HepG2 (cell line): ENCODE measurements at regions not wholly inside any gene's neighbourhood (a gene's known extent, or its start where the extent isn't known, plus 50 kb on each side); places are given as distances from the start of the nearest gene placed in this dataset.

Experiments
- BRF2 ChIP-seq: sonication (generic); formaldehyde crosslinking; IDR thresholded peaks from 2 replicates; pipeline ENCODE4 v1.8.1; 2022; ENCODE audit warnings: mild to moderate bottlenecking, missing genetic modification reagents
- CHD4 ChIP-seq: fragments of 200-600 bp; sonication (generic); IDR thresholded peaks from 2 replicates; pipeline ENCODE4 v1.7.0; 2017; ENCODE audit warnings: mild to moderate bottlenecking, low read length, borderline replicate concordance
- ETV5 ChIP-seq: IDR thresholded peaks from 2 replicates; pipeline ENCODE4 v1.6.1; 2018; ENCODE audit warnings: missing biosample characterization, missing genetic modification reagents, inconsistent platforms, borderline replicate concordance
- GRHL1 ChIP-seq: sonication (generic); formaldehyde crosslinking; conservative IDR thresholded peaks from 2 replicates; pipeline ENCODE4 v1.8.0; 2022; ENCODE audit warnings: missing genetic modification reagents
- HOXD1 ChIP-seq: sonication (generic); formaldehyde crosslinking; IDR thresholded peaks from 2 replicates; pipeline ENCODE4 v1.5.0; 2020; ENCODE audit warnings: missing genetic modification reagents
- KLF12 ChIP-seq: sonication (generic); formaldehyde crosslinking; IDR thresholded peaks from 2 replicates; pipeline ENCODE4 v1.4.0; 2020; ENCODE audit warnings: missing genetic modification reagents, borderline replicate concordance
- NBN ChIP-seq: fragments of 450-650 bp; conservative IDR thresholded peaks from 2 replicates; pipeline ENCODE4 v1.6.1; 2017
- RNF219 ChIP-seq: sonication (generic); formaldehyde crosslinking; IDR thresholded peaks from 2 replicates; pipeline ENCODE4 v1.5.0; 2020; ENCODE audit warnings: mild to moderate bottlenecking, missing genetic modification reagents
- YEATS2 ChIP-seq: sonication (generic); formaldehyde crosslinking; IDR thresholded peaks from 2 replicates; pipeline ENCODE4 v1.4.0; 2020; ENCODE audit warnings: missing genetic modification reagents, borderline replicate concordance
- ZBTB42 ChIP-seq: sonication (generic); formaldehyde crosslinking; IDR thresholded peaks from 2 replicates; pipeline ENCODE4 v1.5.0; 2020; ENCODE audit warnings: mild to moderate bottlenecking, missing genetic modification reagents
- ZBTB43 ChIP-seq: sonication (generic); formaldehyde crosslinking; conservative IDR thresholded peaks from 2 replicates; pipeline ENCODE4 v1.4.0; 2020; ENCODE audit warnings: missing genetic modification reagents
- ZIK1 ChIP-seq: sonication (generic); formaldehyde crosslinking; IDR thresholded peaks from 2 replicates; pipeline ENCODE4 v1.5.0; 2020; ENCODE audit warnings: mild to moderate bottlenecking, low read depth, missing genetic modification reagents, borderline replicate concordance
- ZNF136 ChIP-seq: sonication (generic); formaldehyde crosslinking; IDR thresholded peaks from 2 replicates; pipeline ENCODE4 v1.8.1; 2022; ENCODE audit warnings: low read depth, mild to moderate bottlenecking, moderate library complexity, missing genetic modification reagents
- ZNF292 ChIP-seq: sonication (generic); formaldehyde crosslinking; IDR thresholded peaks from 2 replicates; pipeline ENCODE4 v1.8.1; 2022; ENCODE audit warnings: mild to moderate bottlenecking, low read depth, missing genetic modification reagents, borderline replicate concordance
- ZNF367 ChIP-seq: sonication (generic); formaldehyde crosslinking; IDR thresholded peaks from 2 replicates; pipeline ENCODE4 v1.4.0; 2020; ENCODE audit warnings: missing genetic modification reagents, borderline replicate concordance
- ZNF530 ChIP-seq: sonication (generic); formaldehyde crosslinking; IDR thresholded peaks from 2 replicates; pipeline ENCODE4 v1.5.0; 2020; ENCODE audit warnings: low read depth, mild to moderate bottlenecking, missing genetic modification reagents
- ZNF841 ChIP-seq: sonication (generic); formaldehyde crosslinking; IDR thresholded peaks from 2 replicates; pipeline ENCODE4 v1.8.1; 2023; ENCODE audit warnings: missing genetic modification reagents, borderline replicate concordance
- TF ChIP-seq, protein P1 (sequence below): sonication (generic); formaldehyde crosslinking; IDR thresholded peaks from 2 replicates; pipeline ENCODE4 v1.4.0; 2020; ENCODE audit warnings: missing genetic modification reagents
- TF ChIP-seq, protein P2 (sequence below): IDR thresholded peaks from 2 replicates; pipeline ENCODE4 v1.6.1; 2012; ENCODE audit warnings: inconsistent platforms

DNA sequence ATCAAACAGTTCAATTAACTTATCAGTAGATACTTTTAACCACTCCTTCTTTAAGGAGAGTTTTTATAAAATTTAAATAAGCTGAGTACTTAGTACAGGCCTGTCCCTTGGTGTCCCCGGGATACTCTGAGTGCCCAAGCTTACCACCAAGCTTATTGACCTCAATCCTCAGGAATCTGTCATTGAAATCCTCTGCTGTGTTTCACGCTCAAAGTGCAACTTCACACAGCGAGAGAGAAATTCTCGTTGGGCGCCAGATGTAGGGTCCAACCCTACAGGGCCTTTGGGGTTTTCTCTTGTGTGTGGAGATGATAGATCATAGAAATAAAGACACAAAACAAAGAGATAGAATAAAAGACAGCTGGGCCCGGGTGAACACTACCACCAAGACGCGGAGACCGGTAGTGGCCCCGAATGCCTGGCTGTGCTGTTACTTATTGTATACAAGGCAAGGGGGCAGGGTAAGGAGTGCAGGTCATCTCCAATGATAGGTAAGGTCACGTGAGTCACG lies 65.3 kb upstream of the ARL4D start (continued):
- TF ChIP-seq, protein P1, sequence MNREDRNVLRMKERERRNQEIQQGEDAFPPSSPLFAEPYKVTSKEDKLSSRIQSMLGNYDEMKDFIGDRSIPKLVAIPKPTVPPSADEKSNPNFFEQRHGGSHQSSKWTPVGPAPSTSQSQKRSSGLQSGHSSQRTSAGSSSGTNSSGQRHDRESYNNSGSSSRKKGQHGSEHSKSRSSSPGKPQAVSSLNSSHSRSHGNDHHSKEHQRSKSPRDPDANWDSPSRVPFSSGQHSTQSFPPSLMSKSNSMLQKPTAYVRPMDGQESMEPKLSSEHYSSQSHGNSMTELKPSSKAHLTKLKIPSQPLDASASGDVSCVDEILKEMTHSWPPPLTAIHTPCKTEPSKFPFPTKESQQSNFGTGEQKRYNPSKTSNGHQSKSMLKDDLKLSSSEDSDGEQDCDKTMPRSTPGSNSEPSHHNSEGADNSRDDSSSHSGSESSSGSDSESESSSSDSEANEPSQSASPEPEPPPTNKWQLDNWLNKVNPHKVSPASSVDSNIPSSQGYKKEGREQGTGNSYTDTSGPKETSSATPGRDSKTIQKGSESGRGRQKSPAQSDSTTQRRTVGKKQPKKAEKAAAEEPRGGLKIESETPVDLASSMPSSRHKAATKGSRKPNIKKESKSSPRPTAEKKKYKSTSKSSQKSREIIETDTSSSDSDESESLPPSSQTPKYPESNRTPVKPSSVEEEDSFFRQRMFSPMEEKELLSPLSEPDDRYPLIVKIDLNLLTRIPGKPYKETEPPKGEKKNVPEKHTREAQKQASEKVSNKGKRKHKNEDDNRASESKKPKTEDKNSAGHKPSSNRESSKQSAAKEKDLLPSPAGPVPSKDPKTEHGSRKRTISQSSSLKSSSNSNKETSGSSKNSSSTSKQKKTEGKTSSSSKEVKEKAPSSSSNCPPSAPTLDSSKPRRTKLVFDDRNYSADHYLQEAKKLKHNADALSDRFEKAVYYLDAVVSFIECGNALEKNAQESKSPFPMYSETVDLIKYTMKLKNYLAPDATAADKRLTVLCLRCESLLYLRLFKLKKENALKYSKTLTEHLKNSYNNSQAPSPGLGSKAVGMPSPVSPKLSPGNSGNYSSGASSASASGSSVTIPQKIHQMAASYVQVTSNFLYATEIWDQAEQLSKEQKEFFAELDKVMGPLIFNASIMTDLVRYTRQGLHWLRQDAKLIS (CRISPR knock-in tag), result no peak
- TF ChIP-seq ZNF292 (CRISPR knock-in tag) (no peak), ZNF136 (CRISPR knock-in tag) (no peak), RNF219 (no peak), BRF2 (CRISPR knock-in tag) (no peak), ZNF841 (CRISPR knock-in tag) (no peak), ZIK1 (CRISPR knock-in tag) (no peak), HOXD1 (CRISPR knock-in tag) (no peak), ZBTB43 (no peak), NBN (no peak), ZBTB42 (CRISPR knock-in tag) (no peak), ZNF530 (CRISPR knock-in tag) (no peak), ETV5 (CRISPR knock-in tag) (no peak), KLF12 (CRISPR knock-in tag) (no peak), ZNF367 (CRISPR knock-in tag) (no peak), YEATS2 (CRISPR knock-in tag) (no peak), GRHL1 (CRISPR knock-in tag) (no peak), CHD4 (no peak)
- TF ChIP-seq, protein P2, sequence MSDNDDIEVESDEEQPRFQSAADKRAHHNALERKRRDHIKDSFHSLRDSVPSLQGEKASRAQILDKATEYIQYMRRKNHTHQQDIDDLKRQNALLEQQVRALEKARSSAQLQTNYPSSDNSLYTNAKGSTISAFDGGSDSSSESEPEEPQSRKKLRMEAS, result 0 out of 2 replicates have a peak, but pooled peaks have one; percentile 2
